ENCODE measurements at regions not wholly inside any gene's neighbourhood (a gene's known extent, or its start where the extent isn't known, plus 50 kb on each side); places are given as distances from the start of the nearest gene placed in this dataset.
"Not testable (repeated sequence)": the region's sequence is repeated elsewhere in the genome, so short reads cannot be mapped to it uniquely, and the experiment has no call there.

- in situ Hi-C loops (cut with HindIII; ENCODE audit: low pct_ligation_motif_present, low sequenced_read_pairs): no loop called here
- H3K36me3 ChIP-seq (replicated peaks): no peaks in the 10 kb centered on the region
- peak; percentile 75 for DNase-seq
- no peak overlapping the region for H3K4me3 ChIP-seq (ENCODE audit: low read depth, low read length)
- no peaks in the 10 kb centered on the region for H3K27me3 ChIP-seq (replicated peaks)
- no peak overlapping the region for H3K27ac ChIP-seq
- no peak for TF ChIP-seq CTCF (IDR thresholded peaks at IDR 0.05; ENCODE audit: low read depth, low read length, missing control alignments)
Observed at GRCh38 chr6:68233623-68234022, 401.5 kb upstream of the ADGRB3 start.

- DNase-seq: no peak
Observed at GRCh38 chr6:68229566-68229965, 405.5 kb upstream of the ADGRB3 start.

GRCh38 chr6:68226460-68226859 lies 408.6 kb upstream of the ADGRB3 start:
- DNase-seq: no peak
- in situ Hi-C loops (cut with HindIII; ENCODE audit: low pct_ligation_motif_present, low sequenced_read_pairs): no loop called here
- Histone ChIP-seq H3K27ac (no peak overlapping the region), H3K27me3 (replicated peaks) (no peaks in the 10 kb centered on the region), H3K36me3 (replicated peaks) (no peaks in the 10 kb centered on the region), H3K4me3 (ENCODE audit: low read depth, low read length) (no peak overlapping the region)
- peak; percentile 50 for TF ChIP-seq CTCF (IDR thresholded peaks at IDR 0.05; ENCODE audit: low read depth, low read length, missing control alignments)

More at GRCh38 chr6:68229566-68229965, 405.5 kb upstream of the ADGRB3 start:
- in situ Hi-C loops (cut with HindIII; ENCODE audit: low pct_ligation_motif_present, low sequenced_read_pairs): no loop called here
- H3K27me3 ChIP-seq (replicated peaks): no peaks in the 10 kb centered on the region
- H3K36me3 ChIP-seq (replicated peaks): no peaks in the 10 kb centered on the region
- no peak for TF ChIP-seq CTCF (IDR thresholded peaks at IDR 0.05; ENCODE audit: low read depth, low read length, missing control alignments)
- no peak overlapping the region for H3K27ac ChIP-seq
- H3K4me3 ChIP-seq (ENCODE audit: low read depth, low read length): no peak overlapping the region

GRCh38 chr6:68225729-68226128 lies 409.4 kb upstream of the ADGRB3 start:
- in situ Hi-C loops (cut with HindIII; ENCODE audit: low pct_ligation_motif_present, low sequenced_read_pairs): no loop called here
- Histone ChIP-seq H3K36me3 (replicated peaks) (no peaks in the 10 kb centered on the region), H3K27me3 (replicated peaks) (no peaks in the 10 kb centered on the region), H3K27ac (no peak overlapping the region), H3K4me3 (ENCODE audit: low read depth, low read length) (no peak overlapping the region)
- no peak for TF ChIP-seq CTCF (IDR thresholded peaks at IDR 0.05; ENCODE audit: low read depth, low read length, missing control alignments)
- no peak for DNase-seq

- Histone ChIP-seq H3K27me3 (replicated peaks) (no peaks in the 10 kb centered on the region), H3K27ac (no peak overlapping the region), H3K4me3 (ENCODE audit: low read depth, low read length) (no peak overlapping the region), H3K36me3 (replicated peaks) (no peaks in the 10 kb centered on the region)
- DNase-seq: no peak
- in situ Hi-C loops (cut with HindIII; ENCODE audit: low pct_ligation_motif_present, low sequenced_read_pairs): no loop called here
- no peak for TF ChIP-seq CTCF (IDR thresholded peaks at IDR 0.05; ENCODE audit: low read depth, low read length, missing control alignments)
Observed at GRCh38 chr6:68211242-68211795, 423.8 kb upstream of the ADGRB3 start.

GRCh38 chr6:68207612-68208011 lies 427.5 kb upstream of the ADGRB3 start:
- H3K27ac ChIP-seq; H3K27me3 ChIP-seq (replicated peaks); H3K36me3 ChIP-seq (replicated peaks); DNase-seq; in situ Hi-C loops (cut with HindIII; ENCODE audit: low pct_ligation_motif_present, low sequenced_read_pairs); H3K4me3 ChIP-seq (ENCODE audit: low read depth, low read length): not testable (repeated sequence)

All from brain microvascular endothelial cell (primary cell).